ENCODE measurements at regions not wholly inside any gene's neighbourhood (a gene's known extent, or its start where the extent isn't known, plus 50 kb on each side); places are given as distances from the start of the nearest gene placed in this dataset.
"Not testable (repeated sequence)": the region's sequence is repeated elsewhere in the genome, so short reads cannot be mapped to it uniquely, and the experiment has no call there.

- no peak for TF ChIP-seq CTCF (conservative IDR thresholded peaks at IDR 0.05; ENCODE audit: low read depth, low read length)
- H3K4me3 ChIP-seq (ENCODE audit: low read depth, low read length): no peak overlapping the region
- no peak for DNase-seq (ENCODE audit: low read depth)
Measured at GRCh38 chr12:131287015-131287937, 333.6 kb downstream of the ADGRD1 start.

- no peak overlapping the region for H3K4me3 ChIP-seq (ENCODE audit: low read depth, low read length)
- TF ChIP-seq CTCF (conservative IDR thresholded peaks at IDR 0.05; ENCODE audit: low read depth, low read length): no peak
- no peak for DNase-seq (ENCODE audit: low read depth)
Measured at GRCh38 chr12:131287938-131288764, 334.4 kb downstream of the ADGRD1 start.

GRCh38 chr12:131288765-131289695 lies 335.3 kb downstream of the ADGRD1 start:
- H3K4me3 ChIP-seq (ENCODE audit: low read depth, low read length); DNase-seq (ENCODE audit: low read depth): not testable (repeated sequence)

- not testable (repeated sequence) for DNase-seq (ENCODE audit: low read depth); H3K4me3 ChIP-seq (ENCODE audit: low read depth, low read length)
Measured at GRCh38 chr12:131289807-131290206, 336.1 kb downstream of the ADGRD1 start.

- DNase-seq (ENCODE audit: low read depth): no peak
- no peak overlapping the region for H3K4me3 ChIP-seq (ENCODE audit: low read depth, low read length)
- TF ChIP-seq CTCF (conservative IDR thresholded peaks at IDR 0.05; ENCODE audit: low read depth, low read length): no peak
Measured at GRCh38 chr12:131290255-131290959, 336.7 kb downstream of the ADGRD1 start.

- H3K4me3 ChIP-seq (ENCODE audit: low read depth, low read length); DNase-seq (ENCODE audit: low read depth): not testable (repeated sequence)
Measured at GRCh38 chr12:131293071-131294015, 339.6 kb downstream of the ADGRD1 start.

GRCh38 chr12:131294716-131295115 lies 341.0 kb downstream of the ADGRD1 start:
- DNase-seq (ENCODE audit: low read depth); H3K4me3 ChIP-seq (ENCODE audit: low read depth, low read length): not testable (repeated sequence)

- not testable (repeated sequence) for DNase-seq (ENCODE audit: low read depth); H3K4me3 ChIP-seq (ENCODE audit: low read depth, low read length)
Measured at GRCh38 chr12:131295117-131295516, 341.4 kb downstream of the ADGRD1 start.

- not testable (repeated sequence) for DNase-seq (ENCODE audit: low read depth)
Measured at GRCh38 chr12:131295559-131295958, 341.9 kb downstream of the ADGRD1 start.

GRCh38 chr12:131296136-131296535 lies 342.4 kb downstream of the ADGRD1 start:
- not testable (repeated sequence) for DNase-seq (ENCODE audit: low read depth)

More at GRCh38 chr12:131295559-131295958, 341.9 kb downstream of the ADGRD1 start:
- not testable (repeated sequence) for H3K4me3 ChIP-seq (ENCODE audit: low read depth, low read length)

GRCh38 chr12:131296651-131297050 lies 342.9 kb downstream of the ADGRD1 start:
- H3K4me3 ChIP-seq (ENCODE audit: low read depth, low read length); DNase-seq (ENCODE audit: low read depth): not testable (repeated sequence)

More at GRCh38 chr12:131296136-131296535, 342.4 kb downstream of the ADGRD1 start:
- not testable (repeated sequence) for H3K4me3 ChIP-seq (ENCODE audit: low read depth, low read length)

- not testable (repeated sequence) for DNase-seq (ENCODE audit: low read depth); H3K4me3 ChIP-seq (ENCODE audit: low read depth, low read length)
Measured at GRCh38 chr12:131298526-131299369, 345.0 kb downstream of the ADGRD1 start.

All from choroid plexus epithelial cell (primary cell).